ENCODE measurements at regions not wholly inside any gene's neighbourhood (a gene's known extent, or its start where the extent isn't known, plus 50 kb on each side); places are given as distances from the start of the nearest gene placed in this dataset.
"Not testable (repeated sequence)": the region's sequence is repeated elsewhere in the genome, so short reads cannot be mapped to it uniquely, and the experiment has no call there.

- DNase-seq, result no peak
- no peaks in the 10 kb centered on the region for H3K36me3 ChIP-seq (replicated peaks)
- H3K27ac ChIP-seq, result no peak overlapping the region
- no peak for TF ChIP-seq CTCF (IDR thresholded peaks at IDR 0.05; ENCODE audit: low read depth, low read length, missing control alignments)
- H3K4me3 ChIP-seq (ENCODE audit: low read depth, low read length), result no peak overlapping the region
- in situ Hi-C loops (cut with HindIII; ENCODE audit: low pct_ligation_motif_present, low sequenced_read_pairs), result no loop called here
- H3K27me3 ChIP-seq (replicated peaks), result no peaks in the 10 kb centered on the region
These were observed 657.9 kb downstream of the TAF11L14 start for GRCh38 chr5:18292146-18292545.

- H3K4me3 ChIP-seq (ENCODE audit: low read depth, low read length); H3K27ac ChIP-seq; H3K36me3 ChIP-seq (replicated peaks); in situ Hi-C loops (cut with HindIII; ENCODE audit: low pct_ligation_motif_present, low sequenced_read_pairs); DNase-seq; H3K27me3 ChIP-seq (replicated peaks): not testable (repeated sequence)
These were observed 661.4 kb downstream of the TAF11L14 start for GRCh38 chr5:18295696-18296095.

- H3K27me3 ChIP-seq (replicated peaks), result no peaks in the 10 kb centered on the region
- H3K4me3 ChIP-seq (ENCODE audit: low read depth, low read length), result no peak overlapping the region
- no peak for DNase-seq
- H3K36me3 ChIP-seq (replicated peaks), result no peaks in the 10 kb centered on the region
- H3K27ac ChIP-seq, result no peak overlapping the region
- TF ChIP-seq CTCF (IDR thresholded peaks at IDR 0.05; ENCODE audit: low read depth, low read length, missing control alignments), result no peak
- in situ Hi-C loops (cut with HindIII; ENCODE audit: low pct_ligation_motif_present, low sequenced_read_pairs), result no loop called here
These were observed 664.9 kb downstream of the TAF11L14 start for GRCh38 chr5:18299166-18299565.

GRCh38 chr5:18305288-18305924 is 671.1 kb downstream of the TAF11L14 start:
- no peak overlapping the region for H3K27ac ChIP-seq
- H3K27me3 ChIP-seq (replicated peaks), result no peaks in the 10 kb centered on the region
- peak; percentile 81 for TF ChIP-seq CTCF (IDR thresholded peaks at IDR 0.05; ENCODE audit: low read depth, low read length, missing control alignments)
- no peak overlapping the region for H3K4me3 ChIP-seq (ENCODE audit: low read depth, low read length)
- H3K36me3 ChIP-seq (replicated peaks), result no peaks in the 10 kb centered on the region
- in situ Hi-C loops (cut with HindIII; ENCODE audit: low pct_ligation_motif_present, low sequenced_read_pairs), result no loop called here
- peak; percentile 33 for DNase-seq

- no peak overlapping the region for H3K4me3 ChIP-seq (ENCODE audit: low read depth, low read length)
- no peaks in the 10 kb centered on the region for H3K27me3 ChIP-seq (replicated peaks)
- H3K27ac ChIP-seq, result no peak overlapping the region
- no peaks in the 10 kb centered on the region for H3K36me3 ChIP-seq (replicated peaks)
- in situ Hi-C loops (cut with HindIII; ENCODE audit: low pct_ligation_motif_present, low sequenced_read_pairs), result no loop called here
- no peak for DNase-seq
- no peak for TF ChIP-seq CTCF (IDR thresholded peaks at IDR 0.05; ENCODE audit: low read depth, low read length, missing control alignments)
These were observed 677.0 kb downstream of the TAF11L14 start for GRCh38 chr5:18311266-18311665.

GRCh38 chr5:18312016-18312415 is 677.8 kb downstream of the TAF11L14 start:
- Histone ChIP-seq H3K36me3 (replicated peaks) (no peaks in the 10 kb centered on the region), H3K27ac (no peak overlapping the region), H3K4me3 (ENCODE audit: low read depth, low read length) (no peak overlapping the region), H3K27me3 (replicated peaks) (no peaks in the 10 kb centered on the region)
- in situ Hi-C loops (cut with HindIII; ENCODE audit: low pct_ligation_motif_present, low sequenced_read_pairs), result no loop called here
- TF ChIP-seq CTCF (IDR thresholded peaks at IDR 0.05; ENCODE audit: low read depth, low read length, missing control alignments), result no peak
- no peak for DNase-seq
